Kidney epithelial cell (primary cell): ENCODE measurements at regions not wholly inside any gene's neighbourhood (a gene's known extent, or its start where the extent isn't known, plus 50 kb on each side); places are given as distances from the start of the nearest gene placed in this dataset.

Source experiments
- DNase-seq: peaks from one replicate; pipeline ENCODE4 v3.0.0-alpha.2; 2010; ENCODE audit warnings: low read depth
- H3K27me3 ChIP-seq: 2 replicates; pipeline ENCODE4 v1.6.0; 2011; ENCODE audit warnings: low read length; ENCODE audit not compliant: control insufficient read depth, insufficient read depth
- H3K36me3 ChIP-seq: 2 replicates; pipeline ENCODE4 v1.5.1; 2011; ENCODE audit warnings: low read length; ENCODE audit not compliant: control insufficient read depth, insufficient read depth
- H3K4me3 ChIP-seq: 2 replicates; pipeline ENCODE4 v1.5.1; 2011; ENCODE audit warnings: low read depth, mild to moderate bottlenecking, control low read depth, low read length
- TF ChIP-seq, protein P1 (sequence below): IDR thresholded peaks from 2 replicates; pipeline ENCODE4 v1.5.1; 2011; ENCODE audit warnings: mild to moderate bottlenecking, moderate library complexity, low read length, control low read depth, inconsistent platforms; ENCODE audit not compliant: insufficient read depth, poor library complexity, severe bottlenecking

DNA sequence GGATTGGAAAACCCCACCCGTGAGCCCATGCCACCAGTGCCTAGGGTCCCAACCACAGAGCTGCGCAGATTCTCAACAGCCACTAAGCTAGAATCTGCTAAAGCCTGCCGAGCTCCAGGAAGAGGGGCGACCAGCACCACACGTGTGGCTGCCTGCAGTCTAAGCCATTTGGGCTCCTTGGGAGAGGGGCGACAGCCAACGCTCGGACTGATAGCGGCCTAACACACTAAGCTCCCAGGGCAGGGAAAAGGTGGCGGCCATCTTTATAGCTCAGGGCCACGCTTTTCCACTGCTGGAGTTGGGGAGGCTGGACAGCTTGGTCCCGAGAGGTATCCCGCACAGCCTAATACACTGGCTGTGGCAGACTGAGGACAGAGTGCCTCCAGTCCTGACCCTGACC lies 631.8 kb downstream of the CETN3 start:
- DNase-seq, result no peak
- H3K4me3 ChIP-seq, result no peak overlapping the region
- no peaks in the 10 kb centered on the region for H3K27me3 ChIP-seq
- TF ChIP-seq, protein P1, sequence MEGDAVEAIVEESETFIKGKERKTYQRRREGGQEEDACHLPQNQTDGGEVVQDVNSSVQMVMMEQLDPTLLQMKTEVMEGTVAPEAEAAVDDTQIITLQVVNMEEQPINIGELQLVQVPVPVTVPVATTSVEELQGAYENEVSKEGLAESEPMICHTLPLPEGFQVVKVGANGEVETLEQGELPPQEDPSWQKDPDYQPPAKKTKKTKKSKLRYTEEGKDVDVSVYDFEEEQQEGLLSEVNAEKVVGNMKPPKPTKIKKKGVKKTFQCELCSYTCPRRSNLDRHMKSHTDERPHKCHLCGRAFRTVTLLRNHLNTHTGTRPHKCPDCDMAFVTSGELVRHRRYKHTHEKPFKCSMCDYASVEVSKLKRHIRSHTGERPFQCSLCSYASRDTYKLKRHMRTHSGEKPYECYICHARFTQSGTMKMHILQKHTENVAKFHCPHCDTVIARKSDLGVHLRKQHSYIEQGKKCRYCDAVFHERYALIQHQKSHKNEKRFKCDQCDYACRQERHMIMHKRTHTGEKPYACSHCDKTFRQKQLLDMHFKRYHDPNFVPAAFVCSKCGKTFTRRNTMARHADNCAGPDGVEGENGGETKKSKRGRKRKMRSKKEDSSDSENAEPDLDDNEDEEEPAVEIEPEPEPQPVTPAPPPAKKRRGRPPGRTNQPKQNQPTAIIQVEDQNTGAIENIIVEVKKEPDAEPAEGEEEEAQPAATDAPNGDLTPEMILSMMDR, result no peak
- no peaks in the 10 kb centered on the region for H3K36me3 ChIP-seq

DNA sequence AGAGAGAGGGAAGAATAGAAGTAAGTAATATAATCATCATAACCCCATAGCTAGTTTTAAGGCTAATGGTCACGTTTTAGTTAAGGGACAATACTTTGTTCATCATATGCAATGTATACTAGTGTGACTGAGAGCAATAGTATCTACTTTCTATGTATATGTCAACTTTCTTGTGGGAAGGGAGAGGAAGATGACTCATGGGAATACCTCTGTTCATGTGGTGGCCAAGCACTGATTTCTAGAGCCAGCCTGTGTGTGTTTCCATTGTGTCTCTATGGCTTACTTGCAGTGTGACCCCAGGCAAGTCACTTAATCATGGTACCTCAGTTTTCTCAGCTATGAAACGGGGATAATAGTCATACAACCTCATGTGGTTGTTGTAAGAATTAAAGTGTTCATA lies 639.6 kb downstream of the CETN3 start:
- Histone ChIP-seq H3K4me3 (no peak overlapping the region), H3K36me3 (no peaks in the 10 kb centered on the region), H3K27me3 (no peaks in the 10 kb centered on the region)
- DNase-seq, result peak; percentile 18
- TF ChIP-seq, protein P1, result no peak

DNA sequence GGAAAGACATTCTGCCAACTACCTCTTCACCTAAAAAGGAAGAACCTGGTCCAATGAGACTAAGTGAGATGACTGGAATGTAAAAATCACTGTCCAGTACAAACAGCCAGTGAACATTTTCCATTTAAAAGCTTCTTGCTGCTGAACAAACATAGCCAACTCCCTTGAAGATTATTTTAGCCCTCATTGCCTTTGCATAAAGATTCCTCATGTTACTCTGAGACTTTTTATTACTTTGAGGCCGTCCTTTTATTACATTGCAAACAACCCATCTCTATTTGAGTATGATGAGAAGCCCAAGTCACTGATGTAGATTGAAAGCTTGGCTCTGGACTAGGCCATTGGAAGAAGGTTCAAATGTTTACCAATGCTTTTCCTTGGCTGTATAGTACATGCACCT lies 649.8 kb downstream of the CETN3 start:
- no peak for DNase-seq

DNA sequence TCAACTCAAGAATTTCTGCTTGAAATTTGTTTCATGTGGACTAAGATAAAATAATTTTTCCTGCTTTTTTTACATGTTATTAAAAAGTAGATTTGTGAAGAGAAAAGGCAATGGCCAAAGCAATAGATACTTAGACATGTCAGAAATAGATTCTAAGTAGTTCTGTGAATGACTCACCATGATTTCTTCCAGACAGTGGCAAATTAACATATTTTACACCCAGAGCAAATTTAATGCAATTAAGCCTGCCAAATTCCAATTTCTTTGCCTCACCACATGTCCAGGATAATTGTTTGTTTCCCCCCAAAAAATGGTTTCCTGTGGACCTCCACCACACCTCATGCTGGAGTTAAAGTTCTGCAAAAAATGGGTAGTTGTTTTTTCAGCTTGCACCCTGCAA lies 651.4 kb downstream of the CETN3 start:
- TF ChIP-seq, protein P1, result no peak
- H3K27me3 ChIP-seq, result no peaks in the 10 kb centered on the region
- DNase-seq, result no peak
- H3K4me3 ChIP-seq, result no peak overlapping the region
- H3K36me3 ChIP-seq, result no peaks in the 10 kb centered on the region

More for the DNA sequence above, 649.8 kb downstream of the CETN3 start:
- H3K36me3 ChIP-seq, result no peaks in the 10 kb centered on the region
- TF ChIP-seq, protein P1, result no peak
- H3K27me3 ChIP-seq, result no peaks in the 10 kb centered on the region
- no peak overlapping the region for H3K4me3 ChIP-seq

DNA sequence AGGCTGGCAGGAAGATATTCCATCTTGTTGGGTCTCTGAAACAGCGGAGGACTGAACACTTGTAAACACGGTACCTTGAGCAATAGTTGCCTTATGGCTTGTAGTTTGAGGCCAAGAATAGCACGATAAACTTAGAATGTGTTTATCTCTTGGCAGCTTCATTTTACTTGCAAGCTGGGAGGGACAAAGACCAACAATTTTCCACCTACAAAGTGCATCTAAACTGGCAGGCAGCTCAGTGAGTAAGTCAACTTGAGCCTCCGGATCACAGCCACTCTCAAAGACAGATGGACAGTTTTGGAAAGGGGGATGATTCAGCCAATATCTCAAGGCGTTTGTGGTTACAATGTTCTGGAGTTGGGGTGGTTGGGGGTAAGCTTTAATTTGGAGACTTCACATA lies 652.6 kb downstream of the CETN3 start:
- DNase-seq, result no peak
- Histone ChIP-seq H3K4me3 (no peak overlapping the region), H3K36me3 (no peaks in the 10 kb centered on the region), H3K27me3 (no peaks in the 10 kb centered on the region)
- TF ChIP-seq, protein P1, result no peak

DNA sequence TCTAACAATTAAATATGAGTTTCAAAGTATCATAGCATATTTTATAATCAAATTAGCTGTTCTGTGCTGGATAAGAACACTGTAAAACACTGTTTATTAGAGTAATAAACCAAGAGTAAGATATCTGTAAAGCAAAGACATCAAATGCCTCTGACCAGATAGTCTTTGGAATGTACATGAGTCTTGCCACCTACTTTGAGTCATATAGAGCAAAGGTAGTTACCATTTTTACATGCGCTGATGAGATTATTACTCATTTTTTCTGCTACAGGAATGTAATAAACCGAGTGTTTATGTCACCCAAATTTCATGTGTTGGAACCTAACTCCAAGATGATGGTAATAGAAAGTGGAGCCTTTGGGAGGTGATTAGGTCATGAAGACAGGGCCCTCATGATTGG lies 654.5 kb downstream of the CETN3 start:
- DNase-seq, result no peak
- no peaks in the 10 kb centered on the region for H3K36me3 ChIP-seq
- no peak overlapping the region for H3K4me3 ChIP-seq
- no peaks in the 10 kb centered on the region for H3K27me3 ChIP-seq
- TF ChIP-seq, protein P1, result no peak
